CD4-positive, alpha-beta T cell (primary cell): ENCODE measurements at regions not wholly inside any gene's neighbourhood (a gene's known extent, or its start where the extent isn't known, plus 50 kb on each side); places are given as distances from the start of the nearest gene placed in this dataset.

Source experiments
- ATAC-seq: fragments of 200-7000 bp; cut with Tn5 transposase; one replicate; pipeline ENCODE4 v1.10.0; 2022; ENCODE audit warnings: mild to moderate bottlenecking; ENCODE audit not compliant: poor library complexity
- CTCF ChIA-PET: fragments of 350-600 bp; sonication (Branson Sonifier 250); formaldehyde crosslinking; loops from one replicate; lab custom pipeline; 2021; ENCODE audit warnings: antibody characterized with exemption, inconsistent platforms; lab: Charles Lee
- POLR2A ChIA-PET: fragments of 350-600 bp; sonication (Branson Sonifier 250); formaldehyde crosslinking; loops from one replicate; lab custom pipeline; 2021; ENCODE audit warnings: antibody characterized with exemption, inconsistent platforms; lab: Charles Lee
- DNase-seq, 14 experiments: peaks; one replicate each; pipeline ENCODE4 v3.0.0-alpha.2; 2013 to 2020; ENCODE audit warnings: mixed read lengths in 2 of 14
- H3K27ac ChIP-seq, 2 donors: one replicate each; pipeline versions ENCODE4 v1.5.1 to v1.7.0; 2013; ENCODE audit warnings: low read length in 2 of 2, low read depth in 1 of 2, mild to moderate bottlenecking in 1 of 2
- H3K27me3 ChIP-seq, 2 experiments: 1 replicate in 1 of 2; 2 replicates in 1 of 2; pipeline versions ENCODE4 v1.6.1 to v1.7.0; 2013; ENCODE audit warnings: low read length in 2 of 2, control low read depth in 1 of 2, mild to moderate bottlenecking in 1 of 2, moderate library complexity in 1 of 2; ENCODE audit not compliant: insufficient read depth in 2 of 2, control insufficient read depth in 1 of 2
- H3K36me3 ChIP-seq: one replicate; pipeline ENCODE4 v1.6.1; 2013; ENCODE audit warnings: low read length, control low read depth; ENCODE audit not compliant: insufficient read depth
- H3K4me1 ChIP-seq: one replicate; pipeline ENCODE4 v1.6.1; 2013; ENCODE audit warnings: low read length, control low read depth; ENCODE audit not compliant: insufficient read depth
- H3K4me3 ChIP-seq: one replicate; pipeline ENCODE4 v1.5.1; 2013; ENCODE audit warnings: mild to moderate bottlenecking, low read length, moderate library complexity
- H3K9me3 ChIP-seq, 2 experiments: 1 replicate in 1 of 2; 2 replicates in 1 of 2; pipeline versions ENCODE4 v1.6.1 to v1.7.0; 2013; ENCODE audit warnings: low read length in 2 of 2, mild to moderate bottlenecking in 2 of 2, control low read depth in 1 of 2, moderate library complexity in 1 of 2; ENCODE audit not compliant: control insufficient read depth in 1 of 2, insufficient read depth in 1 of 2
- H3K27ac Mint-ChIP-seq: one replicate; pipeline ENCODE4 v1.8.0; 2020; ENCODE audit warnings: mixed read lengths
- H3K27me3 Mint-ChIP-seq: one replicate; pipeline ENCODE4 v1.8.0; 2021; ENCODE audit warnings: mixed read lengths
- H3K36me3 Mint-ChIP-seq: one replicate; pipeline ENCODE4 v1.8.0; 2021; ENCODE audit warnings: low read depth, mixed read lengths
- H3K4me1 Mint-ChIP-seq: one replicate; pipeline ENCODE4 v1.8.0; 2021; ENCODE audit warnings: low read depth, mixed read lengths
- H3K4me3 Mint-ChIP-seq: one replicate; pipeline ENCODE4 v1.8.0; 2020; ENCODE audit warnings: mild to moderate bottlenecking, mixed read lengths
- H3K9me3 Mint-ChIP-seq: one replicate; pipeline ENCODE4 v1.8.0; 2020; ENCODE audit warnings: mixed read lengths
- intact Hi-C, 2 experiments: fragments of 100-400 bp; cut with DNase I in 1 of 2; cut with micrococcal nuclease in 1 of 2; formaldehyde crosslinking; loops; one replicate each; pipeline versions ENCODE4 v1.15.1 to v1.9.0; 2023 to 2025; cut with DNase I, micrococcal nuclease
- TF ChIP-seq, protein P1 (sequence below): fragments of 200-600 bp; IDR thresholded peaks from one replicate; pipeline ENCODE4 v1.8.0; 2022; ENCODE audit warnings: antibody characterized with exemption, mild to moderate bottlenecking

DNA sequence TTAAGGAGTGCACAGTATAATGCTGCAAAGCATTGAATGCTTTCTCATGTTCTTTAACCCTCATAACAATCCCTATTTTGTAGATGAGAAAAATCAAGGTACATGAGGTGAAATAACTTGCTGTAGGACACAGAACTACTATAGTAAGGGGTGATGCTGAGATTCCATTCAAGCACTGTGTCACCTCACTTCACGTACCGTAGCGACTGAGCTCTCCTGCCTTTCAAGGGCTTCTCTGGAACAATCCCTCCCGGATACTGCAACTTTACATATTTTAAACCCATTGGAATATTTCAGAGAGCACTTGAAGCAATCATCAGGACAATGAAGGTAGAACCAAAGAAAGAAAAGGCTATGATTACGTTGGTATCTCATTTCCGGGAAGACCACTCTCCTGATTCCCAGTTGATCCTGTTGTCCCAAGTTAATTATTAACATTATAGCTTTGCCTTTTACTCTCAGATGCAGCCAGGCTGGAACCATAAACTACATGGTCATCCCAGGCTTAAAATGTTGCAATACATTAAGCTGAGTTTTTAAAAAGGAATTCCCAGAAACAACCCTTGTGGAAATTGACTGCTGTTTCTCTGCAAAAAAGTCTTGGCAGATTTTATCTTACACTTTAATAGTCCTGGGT lies 252.2 kb upstream of the IGF1R start:
- intact Hi-C loops = no loop called here
- H3K4me3 ChIP-seq = no peak overlapping the region
- Mint-ChIP-seq H3K9me3 (no peaks in the 10 kb centered on the region), H3K4me1 (no peaks in the 10 kb centered on the region), H3K27me3 (peaks cover 29% of the 10 kb centered on the region), H3K4me3 (no peak overlapping the region), H3K36me3 (no peaks in the 10 kb centered on the region), H3K27ac (no peak overlapping the region)
- peaks cover 0 to 6% of the 10 kb centered on the region in 2 experiments for H3K27me3 ChIP-seq
- DNase-seq (no peak), ATAC-seq (no peak)
- POLR2A ChIA-PET = no interaction called here
- TF ChIP-seq, protein P1, sequence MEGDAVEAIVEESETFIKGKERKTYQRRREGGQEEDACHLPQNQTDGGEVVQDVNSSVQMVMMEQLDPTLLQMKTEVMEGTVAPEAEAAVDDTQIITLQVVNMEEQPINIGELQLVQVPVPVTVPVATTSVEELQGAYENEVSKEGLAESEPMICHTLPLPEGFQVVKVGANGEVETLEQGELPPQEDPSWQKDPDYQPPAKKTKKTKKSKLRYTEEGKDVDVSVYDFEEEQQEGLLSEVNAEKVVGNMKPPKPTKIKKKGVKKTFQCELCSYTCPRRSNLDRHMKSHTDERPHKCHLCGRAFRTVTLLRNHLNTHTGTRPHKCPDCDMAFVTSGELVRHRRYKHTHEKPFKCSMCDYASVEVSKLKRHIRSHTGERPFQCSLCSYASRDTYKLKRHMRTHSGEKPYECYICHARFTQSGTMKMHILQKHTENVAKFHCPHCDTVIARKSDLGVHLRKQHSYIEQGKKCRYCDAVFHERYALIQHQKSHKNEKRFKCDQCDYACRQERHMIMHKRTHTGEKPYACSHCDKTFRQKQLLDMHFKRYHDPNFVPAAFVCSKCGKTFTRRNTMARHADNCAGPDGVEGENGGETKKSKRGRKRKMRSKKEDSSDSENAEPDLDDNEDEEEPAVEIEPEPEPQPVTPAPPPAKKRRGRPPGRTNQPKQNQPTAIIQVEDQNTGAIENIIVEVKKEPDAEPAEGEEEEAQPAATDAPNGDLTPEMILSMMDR = no peak
- H3K27ac ChIP-seq = no peak overlapping the region
- CTCF ChIA-PET = no interaction called here
- no peaks in the 10 kb centered on the region for H3K9me3 ChIP-seq
- no peaks in the 10 kb centered on the region for H3K4me1 ChIP-seq
- H3K36me3 ChIP-seq = no peaks in the 10 kb centered on the region

DNA sequence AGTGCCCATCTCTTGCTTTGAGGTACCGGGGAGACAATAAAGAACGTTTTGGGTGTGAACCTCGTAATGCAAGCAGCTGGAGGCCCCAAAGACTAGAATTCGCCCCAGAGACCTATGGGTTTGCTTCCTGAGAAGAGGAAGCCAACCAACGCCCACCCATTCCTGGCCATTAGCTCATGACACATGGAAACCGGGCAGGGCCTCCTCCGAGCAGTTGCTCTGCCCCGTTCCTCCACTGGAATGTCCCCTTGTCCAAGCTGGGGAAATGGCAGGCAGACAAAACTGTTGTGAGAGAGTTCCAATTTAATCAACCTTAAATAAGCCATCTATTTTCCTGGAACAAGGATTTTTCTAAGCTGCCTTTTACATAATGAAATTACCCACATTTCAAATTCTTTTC lies 250.9 kb upstream of the IGF1R start:
- H3K36me3 ChIP-seq = no peaks in the 10 kb centered on the region
- ATAC-seq (no peak), DNase-seq (no peak)
- H3K9me3 ChIP-seq = no peaks in the 10 kb centered on the region
- TF ChIP-seq, protein P1 = no peak
- no peaks in the 10 kb centered on the region for H3K4me1 ChIP-seq
- H3K27me3 ChIP-seq = peaks cover 0 to 6% of the 10 kb centered on the region in 2 experiments
- intact Hi-C loops = no loop called here
- CTCF ChIA-PET = no interaction called here
- H3K4me3 ChIP-seq = no peak overlapping the region
- POLR2A ChIA-PET = no interaction called here
- Mint-ChIP-seq H3K9me3 (no peaks in the 10 kb centered on the region), H3K27me3 (peaks cover 25% of the 10 kb centered on the region), H3K27ac (no peak overlapping the region), H3K4me1 (no peaks in the 10 kb centered on the region), H3K4me3 (no peak overlapping the region), H3K36me3 (no peaks in the 10 kb centered on the region)
- H3K27ac ChIP-seq = no peak overlapping the region

DNA sequence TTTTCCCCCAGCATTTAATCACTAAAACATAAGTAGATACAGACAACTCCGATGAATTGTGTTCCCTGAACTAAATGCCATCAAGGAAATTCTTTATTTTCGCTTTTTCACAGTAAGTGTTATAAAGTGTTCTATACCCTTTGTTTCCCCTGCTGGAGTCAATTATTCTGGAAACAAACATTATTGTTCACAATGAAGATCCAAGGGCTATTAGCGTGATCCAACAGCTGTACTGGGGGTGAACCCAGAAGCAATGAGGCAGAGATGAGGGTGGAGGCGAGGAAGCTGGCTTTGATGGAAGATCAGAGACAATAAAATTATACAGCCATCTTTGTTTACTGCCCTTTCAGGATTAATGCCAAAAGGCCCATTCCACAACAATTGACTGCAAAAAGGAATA lies 250.3 kb upstream of the IGF1R start:
- H3K36me3 ChIP-seq = no peaks in the 10 kb centered on the region
- ATAC-seq (no peak), DNase-seq (no peak)
- Mint-ChIP-seq H3K36me3 (no peaks in the 10 kb centered on the region), H3K9me3 (no peaks in the 10 kb centered on the region), H3K27ac (no peak overlapping the region), H3K4me1 (no peaks in the 10 kb centered on the region), H3K27me3 (peaks cover 19% of the 10 kb centered on the region), H3K4me3 (no peak overlapping the region)
- ChIA-PET POLR2A (no interaction called here), CTCF (no interaction called here)
- H3K27me3 ChIP-seq = peaks cover 0 to 6% of the 10 kb centered on the region in 2 experiments
- TF ChIP-seq, protein P1 = no peak
- H3K27ac ChIP-seq = no peak overlapping the region
- H3K9me3 ChIP-seq = no peaks in the 10 kb centered on the region
- intact Hi-C loops = no loop called here
- H3K4me3 ChIP-seq = no peak overlapping the region
- H3K4me1 ChIP-seq = no peaks in the 10 kb centered on the region
